Colonic mucosa (tissue), 4 donors: ENCODE measurements at regions not wholly inside any gene's neighbourhood (a gene's known extent, or its start where the extent isn't known, plus 50 kb on each side); places are given as distances from the start of the nearest gene placed in this dataset.

Experiments used
- DNase-seq: peaks from one replicate; pipeline ENCODE4 v3.0.0-alpha.2; 2020
- H3K27ac ChIP-seq: fragments of 200-600 bp; one replicate; pipeline ENCODE4 v1.8.0; 2021
- H3K27me3 ChIP-seq: fragments of 200-600 bp; one replicate; pipeline ENCODE4 v1.8.0; 2021
- H3K36me3 ChIP-seq: fragments of 200-600 bp; one replicate; pipeline ENCODE4 v1.8.0; 2021
- H3K4me1 ChIP-seq: fragments of 200-600 bp; one replicate; pipeline ENCODE4 v1.8.0; 2021; ENCODE audit warnings: mild to moderate bottlenecking
- H3K4me3 ChIP-seq: fragments of 200-600 bp; one replicate; pipeline ENCODE4 v1.8.0; 2021
- H3K9ac ChIP-seq, 2 donors: one replicate each; pipeline ENCODE4 v1.7.0; 2013; ENCODE audit warnings: control low read depth in 2 of 2, low read depth in 2 of 2, low read length in 2 of 2
- H3K9me3 ChIP-seq: fragments of 200-600 bp; one replicate; pipeline ENCODE4 v1.8.0; 2021
- CTCF ChIP-seq: fragments of 200-600 bp; IDR thresholded peaks from one replicate; pipeline ENCODE4 v1.8.0; 2022; ENCODE audit warnings: antibody characterized with exemption, mild to moderate bottlenecking
- intact Hi-C: fragments of 100-400 bp; cut with DNase I; formaldehyde crosslinking; loops from one replicate; pipeline ENCODE4 v1.14.1; 2022
- donor health status: healthy.
- donor health status: DM: no; HTN: no; CAD: no.
- donor health status: DM: no; HTN: no; CAD: no.

GRCh38 chr6:98640366-98640765 is 194.0 kb upstream of the POU3F2 start:
- no peak for DNase-seq
- Histone ChIP-seq H3K27ac (no peak overlapping the region), H3K4me3 (no peak overlapping the region), H3K4me1 (no peaks in the 10 kb centered on the region), H3K9ac (no peak overlapping the region), H3K27me3 (no peaks in the 10 kb centered on the region), H3K9me3 (no peaks in the 10 kb centered on the region), H3K36me3 (no peaks in the 10 kb centered on the region)
- intact Hi-C loops, result no loop called here
- TF ChIP-seq CTCF, result no peak

GRCh38 chr6:98641949-98642719 is 192.2 kb upstream of the POU3F2 start:
- no peak for DNase-seq
- no peaks in the 10 kb centered on the region for H3K27me3 ChIP-seq
- no peaks in the 10 kb centered on the region for H3K9me3 ChIP-seq
- no peaks in the 10 kb centered on the region for H3K4me1 ChIP-seq
- no peaks in the 10 kb centered on the region for H3K36me3 ChIP-seq
- H3K4me3 ChIP-seq, result no peak overlapping the region
- H3K27ac ChIP-seq, result no peak overlapping the region
- TF ChIP-seq CTCF, result no peak
- intact Hi-C loops, result no loop called here
- no peak overlapping the region for H3K9ac ChIP-seq

DNA sequence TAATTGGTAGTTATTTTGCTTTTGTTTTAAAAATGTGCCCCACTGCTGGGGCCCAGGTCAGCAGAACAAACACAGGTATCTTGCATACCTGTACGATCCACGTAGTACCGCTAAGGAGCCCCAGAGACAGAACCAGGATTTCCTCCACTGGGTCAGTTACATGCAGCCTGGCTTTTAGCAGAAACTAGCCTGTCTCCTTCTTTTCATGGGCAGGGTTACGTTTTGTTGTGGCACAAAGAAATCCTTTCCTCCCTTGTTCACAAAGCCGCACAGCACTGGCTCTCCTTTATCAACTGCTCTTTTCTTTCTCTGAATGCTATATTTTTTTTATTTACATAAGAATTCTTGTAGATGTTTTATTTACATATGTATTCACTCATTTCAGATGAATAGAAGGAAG is 190.3 kb upstream of the POU3F2 start:
- intact Hi-C loops, result no loop called here
- TF ChIP-seq CTCF, result no peak
- Histone ChIP-seq H3K4me1 (no peaks in the 10 kb centered on the region), H3K27ac (no peak overlapping the region), H3K9ac (no peak overlapping the region), H3K9me3 (no peaks in the 10 kb centered on the region), H3K27me3 (no peaks in the 10 kb centered on the region), H3K36me3 (no peaks in the 10 kb centered on the region), H3K4me3 (no peak overlapping the region)
- DNase-seq, result no peak

- intact Hi-C loops, result no loop called here
- no peak overlapping the region for H3K9ac ChIP-seq
- TF ChIP-seq CTCF, result no peak
- H3K9me3 ChIP-seq, result no peaks in the 10 kb centered on the region
- no peak for DNase-seq
- no peaks in the 10 kb centered on the region for H3K36me3 ChIP-seq
- no peak overlapping the region for H3K27ac ChIP-seq
- H3K4me3 ChIP-seq, result no peak overlapping the region
- no peaks in the 10 kb centered on the region for H3K4me1 ChIP-seq
- no peaks in the 10 kb centered on the region for H3K27me3 ChIP-seq
Observed at GRCh38 chr6:98648211-98648914, 186.0 kb upstream of the POU3F2 start.

GRCh38 chr6:98650941-98651340 is 183.4 kb upstream of the POU3F2 start:
- H3K4me1 ChIP-seq, result no peaks in the 10 kb centered on the region
- no peaks in the 10 kb centered on the region for H3K9me3 ChIP-seq
- H3K36me3 ChIP-seq, result no peaks in the 10 kb centered on the region
- intact Hi-C loops, result no loop called here
- DNase-seq, result no peak
- H3K27ac ChIP-seq, result no peak overlapping the region
- no peak overlapping the region for H3K9ac ChIP-seq
- no peak overlapping the region for H3K4me3 ChIP-seq
- no peak for TF ChIP-seq CTCF
- no peaks in the 10 kb centered on the region for H3K27me3 ChIP-seq
